Astrocyte of the spinal cord (primary cell): ENCODE measurements at regions not wholly inside any gene's neighbourhood (a gene's known extent, or its start where the extent isn't known, plus 50 kb on each side); places are given as distances from the start of the nearest gene placed in this dataset.

Experiments
- DNase-seq: peaks from one replicate; pipeline ENCODE4 v3.0.0; 2011; ENCODE audit warnings: low read depth, low spot score
- H3K4me3 ChIP-seq: 2 replicates; pipeline ENCODE4 v1.5.1; 2011; ENCODE audit warnings: low read depth, mild to moderate bottlenecking, low read length, moderate library complexity
- in situ Hi-C: cut with HindIII; loops from 2 replicates; pipeline ENCODE4 v1.10.0; 2017; ENCODE audit warnings: low sequenced_read_pairs
- TF ChIP-seq, protein P1 (sequence below): IDR thresholded peaks from 2 replicates; pipeline ENCODE4 v1.5.1; 2012; ENCODE audit warnings: low read depth, mild to moderate bottlenecking, low read length, inconsistent platforms

DNA sequence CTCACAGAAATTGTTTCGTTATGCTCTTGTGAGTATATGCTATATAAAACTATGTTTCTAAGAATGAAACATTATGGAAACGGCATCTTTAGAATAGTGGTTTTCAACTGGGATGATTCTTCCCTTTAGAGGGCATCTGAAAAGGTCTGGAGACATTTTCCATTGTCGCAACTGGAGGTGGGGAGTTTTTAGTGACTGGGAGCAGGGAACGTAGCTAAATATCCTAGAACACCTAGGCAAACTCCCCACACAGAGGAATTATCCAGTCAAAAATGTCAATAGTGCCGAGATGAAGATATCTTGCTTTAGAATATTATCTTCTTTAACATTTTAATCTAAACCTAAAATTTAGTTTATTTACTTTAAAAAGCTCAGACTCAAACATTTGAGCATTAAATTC is 486.1 kb upstream of the FOXG1 start:
- no peak for DNase-seq
- in situ Hi-C loops = no loop called here
- no peak overlapping the region for H3K4me3 ChIP-seq
- TF ChIP-seq, protein P1, sequence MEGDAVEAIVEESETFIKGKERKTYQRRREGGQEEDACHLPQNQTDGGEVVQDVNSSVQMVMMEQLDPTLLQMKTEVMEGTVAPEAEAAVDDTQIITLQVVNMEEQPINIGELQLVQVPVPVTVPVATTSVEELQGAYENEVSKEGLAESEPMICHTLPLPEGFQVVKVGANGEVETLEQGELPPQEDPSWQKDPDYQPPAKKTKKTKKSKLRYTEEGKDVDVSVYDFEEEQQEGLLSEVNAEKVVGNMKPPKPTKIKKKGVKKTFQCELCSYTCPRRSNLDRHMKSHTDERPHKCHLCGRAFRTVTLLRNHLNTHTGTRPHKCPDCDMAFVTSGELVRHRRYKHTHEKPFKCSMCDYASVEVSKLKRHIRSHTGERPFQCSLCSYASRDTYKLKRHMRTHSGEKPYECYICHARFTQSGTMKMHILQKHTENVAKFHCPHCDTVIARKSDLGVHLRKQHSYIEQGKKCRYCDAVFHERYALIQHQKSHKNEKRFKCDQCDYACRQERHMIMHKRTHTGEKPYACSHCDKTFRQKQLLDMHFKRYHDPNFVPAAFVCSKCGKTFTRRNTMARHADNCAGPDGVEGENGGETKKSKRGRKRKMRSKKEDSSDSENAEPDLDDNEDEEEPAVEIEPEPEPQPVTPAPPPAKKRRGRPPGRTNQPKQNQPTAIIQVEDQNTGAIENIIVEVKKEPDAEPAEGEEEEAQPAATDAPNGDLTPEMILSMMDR = no peak

DNA sequence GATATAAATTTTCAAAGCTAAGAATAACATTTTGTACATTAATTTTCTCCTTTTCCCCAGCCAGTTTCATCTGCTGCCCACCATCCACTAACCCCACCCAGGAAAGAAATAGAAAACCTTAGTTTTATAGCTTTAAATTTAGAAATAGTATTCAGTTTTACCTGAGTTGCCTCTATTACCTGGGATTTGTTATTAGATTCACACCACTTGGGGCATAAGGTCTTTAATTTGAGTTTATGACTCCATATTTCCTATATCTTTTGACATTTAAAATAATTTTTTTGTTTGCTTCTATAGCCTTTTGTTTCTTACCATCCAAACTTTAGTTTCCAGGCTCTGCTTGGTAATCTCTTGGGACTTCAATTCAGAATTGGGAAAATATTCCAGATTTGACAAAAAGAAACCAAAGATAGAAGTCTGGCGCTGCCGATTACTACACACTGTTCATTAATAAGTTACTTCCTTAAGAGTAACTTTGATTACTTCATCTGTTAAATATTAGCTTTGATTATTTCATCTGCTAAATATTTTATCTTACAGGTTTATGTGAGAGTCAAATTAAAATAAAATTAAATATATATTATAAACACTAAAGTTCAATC is 485.5 kb upstream of the FOXG1 start:
- in situ Hi-C loops = no loop called here
- H3K4me3 ChIP-seq = no peak overlapping the region
- no peak for DNase-seq
- TF ChIP-seq, protein P1 = no peak

DNA sequence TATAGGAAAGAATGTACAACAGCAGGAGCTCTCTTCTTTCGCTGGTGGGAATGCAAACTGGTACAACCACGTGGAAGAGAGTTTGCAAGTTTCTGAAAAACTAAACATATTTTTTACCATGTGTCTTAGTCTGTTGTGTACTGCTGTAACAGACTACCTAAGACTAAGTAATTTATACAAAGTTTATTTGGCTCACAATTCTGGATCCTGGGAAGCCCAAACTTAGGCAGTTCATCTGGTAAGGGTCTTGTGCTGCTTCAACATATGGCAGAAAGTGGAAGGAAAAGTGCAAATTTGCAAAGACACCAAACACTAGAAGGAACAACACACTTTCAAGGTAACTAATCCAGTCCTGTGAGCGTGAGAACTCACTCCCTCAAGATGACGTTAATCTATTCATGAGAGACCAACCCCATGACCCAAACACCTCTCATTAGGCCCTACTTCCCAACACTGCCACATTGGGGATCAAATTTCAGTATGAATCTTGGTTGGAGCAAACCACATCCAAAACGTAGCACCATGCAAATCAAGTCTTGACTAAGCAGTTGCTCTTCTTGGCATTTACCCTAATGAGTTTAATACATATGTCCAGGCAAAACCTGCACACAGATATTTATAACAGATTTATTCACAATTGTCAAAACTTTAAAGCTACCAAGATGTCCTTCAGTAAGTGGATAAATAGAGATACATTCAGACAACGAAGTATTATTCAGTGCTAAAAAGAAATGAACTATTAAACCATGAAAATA is 481.9 kb upstream of the FOXG1 start:
- no peak overlapping the region for H3K4me3 ChIP-seq
- in situ Hi-C loops = no loop called here
- no peak for DNase-seq
- TF ChIP-seq, protein P1 = no peak

DNA sequence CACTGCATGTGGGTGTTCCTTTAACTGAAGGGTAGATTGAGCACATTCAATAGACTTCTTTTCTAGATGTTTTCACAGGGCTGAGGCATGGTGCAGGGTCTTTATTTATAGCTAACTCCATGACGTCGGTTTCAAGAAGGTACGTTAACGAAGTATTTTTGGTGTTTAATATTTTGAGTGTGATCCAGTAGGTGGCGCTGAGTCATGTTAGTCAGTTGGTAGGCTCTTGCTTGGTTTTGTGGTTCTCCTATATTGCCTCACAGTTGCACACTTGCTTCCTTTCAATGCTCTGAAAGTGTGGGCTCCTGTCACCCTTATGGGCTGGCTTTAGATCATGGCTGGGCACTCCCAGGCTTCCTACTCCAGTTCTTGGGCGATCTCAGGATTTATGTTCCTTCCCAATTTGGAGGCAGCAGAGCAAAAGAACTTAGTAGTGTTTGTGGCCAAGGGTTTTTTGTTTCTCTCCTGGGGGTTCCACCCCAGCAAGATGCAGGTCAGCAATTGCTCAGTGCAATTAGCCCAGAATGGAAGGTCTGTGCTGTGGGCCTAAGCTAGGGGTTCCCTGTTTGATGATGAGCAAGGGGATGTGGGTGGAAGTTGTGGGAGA is 471.6 kb upstream of the FOXG1 start:
- peak; percentile 57 for DNase-seq
- in situ Hi-C loops = no loop called here
- TF ChIP-seq, protein P1 = peak; percentile 34
- no peak overlapping the region for H3K4me3 ChIP-seq

DNA sequence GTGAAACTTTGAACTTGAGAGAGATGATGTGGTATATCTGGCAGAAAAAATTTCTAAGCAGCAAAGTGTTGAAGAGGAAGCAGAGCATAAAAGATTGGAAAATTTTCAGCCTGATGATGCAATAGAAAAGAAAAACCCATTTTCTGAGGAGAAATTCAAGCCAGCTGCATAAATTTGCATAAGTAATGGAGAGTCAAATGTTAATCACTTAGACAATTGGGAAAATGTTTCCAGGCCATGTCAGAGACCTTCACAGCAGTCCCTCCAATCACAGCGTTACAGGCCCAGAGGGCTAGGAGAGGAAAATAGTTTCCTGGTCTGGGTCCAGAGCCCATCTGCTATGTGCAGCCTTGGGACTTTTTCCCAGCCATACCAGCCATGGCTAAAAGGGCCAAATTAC is 469.0 kb upstream of the FOXG1 start:
- in situ Hi-C loops = no loop called here
- TF ChIP-seq, protein P1 = no peak
- DNase-seq = peak; percentile 32
- H3K4me3 ChIP-seq = no peak overlapping the region

DNA sequence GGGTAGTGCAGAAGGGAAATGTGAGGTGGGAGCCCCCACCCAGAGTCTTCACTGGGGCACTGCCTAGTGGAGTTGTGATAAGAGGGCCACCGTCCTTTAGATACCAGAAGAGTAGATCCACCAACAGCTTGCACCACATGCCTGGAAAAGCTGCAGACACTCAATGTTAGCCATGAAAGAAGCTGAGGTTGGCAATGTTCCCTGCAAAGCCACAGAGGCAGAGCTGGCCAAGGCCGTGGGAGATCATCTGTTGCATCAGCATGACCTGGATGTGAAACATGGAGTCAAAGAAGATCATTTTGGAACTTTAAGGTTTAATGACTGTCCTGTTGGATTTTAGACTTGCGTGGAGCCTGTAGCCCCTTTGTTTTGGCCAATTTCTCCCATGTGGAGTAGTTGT is 468.4 kb upstream of the FOXG1 start:
- H3K4me3 ChIP-seq = no peak overlapping the region
- TF ChIP-seq, protein P1 = no peak
- in situ Hi-C loops = no loop called here
- peak; percentile 31 for DNase-seq
